Astrocyte of the cerebellum (primary cell): ENCODE measurements at regions not wholly inside any gene's neighbourhood (a gene's known extent, or its start where the extent isn't known, plus 50 kb on each side); places are given as distances from the start of the nearest gene placed in this dataset.
"Not testable (repeated sequence)": the region's sequence is repeated elsewhere in the genome, so short reads cannot be mapped to it uniquely, and the experiment has no call there.

Experiments
- DNase-seq: peaks from one replicate; pipeline ENCODE4 v3.0.0-alpha.2; 2011; ENCODE audit warnings: low read depth
- H3K4me3 ChIP-seq: 2 replicates; pipeline ENCODE4 v1.5.1; 2011; ENCODE audit warnings: mild to moderate bottlenecking, low read depth, low read length, moderate library complexity
- CTCF ChIP-seq: IDR thresholded peaks from 2 replicates; pipeline ENCODE4 v1.5.1; 2012; ENCODE audit warnings: low read length, low read depth, moderate library complexity, mild to moderate bottlenecking; ENCODE audit errors: missing control alignments
- in situ Hi-C: cut with HindIII; loops from 2 replicates; pipeline ENCODE4 v1.10.0; 2017; ENCODE audit warnings: low sequenced_read_pairs

- TF ChIP-seq CTCF: no peak
- in situ Hi-C loops: no loop called here
- H3K4me3 ChIP-seq: no peak overlapping the region
- peak; percentile 44 for DNase-seq
Observed at GRCh38 chrX:46325312-46325877, 219.8 kb downstream of the ZNF674 start.

GRCh38 chrX:46324166-46324565 is 221.1 kb downstream of the ZNF674 start:
- H3K4me3 ChIP-seq: no peak overlapping the region
- DNase-seq: no peak
- in situ Hi-C loops: no loop called here
- no peak for TF ChIP-seq CTCF

- in situ Hi-C loops, DNase-seq: not testable (repeated sequence)
Observed at GRCh38 chrX:46322929-46323328, 222.3 kb downstream of the ZNF674 start.

GRCh38 chrX:46321676-46322075 is 223.5 kb downstream of the ZNF674 start:
- no peak for DNase-seq
- no peak overlapping the region for H3K4me3 ChIP-seq
- no peak for TF ChIP-seq CTCF
- in situ Hi-C loops: no loop called here

More at GRCh38 chrX:46322929-46323328, 222.3 kb downstream of the ZNF674 start:
- not testable (repeated sequence) for H3K4me3 ChIP-seq

DNA sequence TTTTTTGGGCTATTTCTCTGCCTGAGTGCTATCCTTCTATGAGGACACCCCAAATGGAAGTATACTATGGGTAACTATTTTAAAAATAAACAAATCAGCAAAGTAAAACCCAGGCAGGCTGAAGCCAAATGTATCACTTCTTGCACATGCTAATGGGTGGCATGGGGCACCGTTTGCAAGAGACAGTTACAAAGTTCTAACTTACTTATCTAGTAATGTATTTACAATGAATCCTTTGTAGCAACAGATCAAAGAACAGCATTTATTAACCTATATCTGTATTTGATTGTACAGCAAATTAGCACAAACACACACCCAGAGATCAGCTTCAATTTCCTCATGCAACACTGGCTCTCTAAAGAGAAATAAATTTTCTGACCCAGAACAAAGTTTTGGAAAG is 225.5 kb downstream of the ZNF674 start:
- in situ Hi-C loops: no loop called here
- TF ChIP-seq CTCF: no peak
- no peak for DNase-seq
- no peak overlapping the region for H3K4me3 ChIP-seq

GRCh38 chrX:46318551-46318950 is 226.7 kb downstream of the ZNF674 start:
- H3K4me3 ChIP-seq: no peak overlapping the region
- no peak for DNase-seq
- no peak for TF ChIP-seq CTCF
- in situ Hi-C loops: no loop called here

- DNase-seq: no peak
- no peak for TF ChIP-seq CTCF
- in situ Hi-C loops: no loop called here
- no peak overlapping the region for H3K4me3 ChIP-seq
Observed at GRCh38 chrX:46317163-46317562, 228.1 kb downstream of the ZNF674 start.
